ENCODE measurements at regions not wholly inside any gene's neighbourhood (a gene's known extent, or its start where the extent isn't known, plus 50 kb on each side); places are given as distances from the start of the nearest gene placed in this dataset.
"Not testable (repeated sequence)": the region's sequence is repeated elsewhere in the genome, so short reads cannot be mapped to it uniquely, and the experiment has no call there.

GRCh38 chr16:87160701-87161337, 156.4 kb downstream of the C16orf95 start:
- H3K36me3 Mint-ChIP-seq, result no peaks in the 10 kb centered on the region
- no peak overlapping the region for H3K27ac Mint-ChIP-seq
- no peaks in the 10 kb centered on the region for H3K9me3 Mint-ChIP-seq (ENCODE audit: low read depth)
- H3K27me3 Mint-ChIP-seq, result peaks cover 2% of the 10 kb centered on the region
- H3K4me1 Mint-ChIP-seq (ENCODE audit: low read depth), result no peaks in the 10 kb centered on the region
- H3K4me3 Mint-ChIP-seq, result no peak overlapping the region

DNA sequence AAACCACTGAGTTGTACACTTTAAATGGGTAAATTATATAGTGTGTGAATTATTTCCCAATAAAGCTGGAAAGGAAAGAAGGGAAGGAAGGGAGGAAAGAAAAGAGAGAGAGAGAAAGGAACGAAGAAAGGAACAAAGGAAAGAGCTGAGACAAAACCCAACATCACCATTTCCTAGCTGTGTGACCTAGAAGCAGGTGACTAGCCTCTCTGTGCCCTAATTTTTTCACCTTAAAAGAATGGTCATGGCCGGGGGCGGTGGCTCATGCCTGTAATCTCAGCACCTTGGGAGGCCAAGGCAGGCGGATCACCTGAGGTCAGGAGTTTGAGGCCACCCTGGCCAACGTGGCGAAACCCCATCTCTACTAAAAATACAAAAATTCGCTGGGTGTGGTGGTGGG, 155.8 kb downstream of the C16orf95 start:
- H3K27me3 Mint-ChIP-seq; H3K9me3 Mint-ChIP-seq (ENCODE audit: low read depth): not testable (repeated sequence)

GRCh38 chr16:87161822-87162676, 155.1 kb downstream of the C16orf95 start:
- Mint-ChIP-seq H3K27ac (peak overlapping the region; percentile 81), H3K4me3 (no peak overlapping the region), H3K36me3 (no peaks in the 10 kb centered on the region)

More for the DNA sequence above, 155.8 kb downstream of the C16orf95 start:
- not testable (repeated sequence) for H3K36me3 Mint-ChIP-seq; H3K4me1 Mint-ChIP-seq (ENCODE audit: low read depth); H3K4me3 Mint-ChIP-seq; H3K27ac Mint-ChIP-seq

GRCh38 chr16:87162799-87163198, 154.4 kb downstream of the C16orf95 start:
- H3K27ac Mint-ChIP-seq; H3K4me1 Mint-ChIP-seq (ENCODE audit: low read depth); H3K36me3 Mint-ChIP-seq; H3K27me3 Mint-ChIP-seq; H3K4me3 Mint-ChIP-seq; H3K9me3 Mint-ChIP-seq (ENCODE audit: low read depth): not testable (repeated sequence)

More at GRCh38 chr16:87161822-87162676, 155.1 kb downstream of the C16orf95 start:
- Mint-ChIP-seq H3K27me3 (peaks cover 2% of the 10 kb centered on the region), H3K9me3 (ENCODE audit: low read depth) (no peaks in the 10 kb centered on the region), H3K4me1 (ENCODE audit: low read depth) (no peaks in the 10 kb centered on the region)

GRCh38 chr16:87163637-87164036, 153.6 kb downstream of the C16orf95 start:
- Mint-ChIP-seq H3K36me3 (no peaks in the 10 kb centered on the region), H3K4me1 (ENCODE audit: low read depth) (no peaks in the 10 kb centered on the region), H3K27me3 (peaks cover 1% of the 10 kb centered on the region), H3K4me3 (no peak overlapping the region), H3K9me3 (ENCODE audit: low read depth) (peaks cover 3% of the 10 kb centered on the region), H3K27ac (no peak overlapping the region)

- Mint-ChIP-seq H3K4me1 (ENCODE audit: low read depth) (no peaks in the 10 kb centered on the region), H3K27ac (no peak overlapping the region), H3K4me3 (no peak overlapping the region), H3K27me3 (peaks cover 1% of the 10 kb centered on the region), H3K9me3 (ENCODE audit: low read depth) (peaks cover 3% of the 10 kb centered on the region), H3K36me3 (no peaks in the 10 kb centered on the region)
Observed at GRCh38 chr16:87165151-87165550, 152.0 kb downstream of the C16orf95 start.

DNA sequence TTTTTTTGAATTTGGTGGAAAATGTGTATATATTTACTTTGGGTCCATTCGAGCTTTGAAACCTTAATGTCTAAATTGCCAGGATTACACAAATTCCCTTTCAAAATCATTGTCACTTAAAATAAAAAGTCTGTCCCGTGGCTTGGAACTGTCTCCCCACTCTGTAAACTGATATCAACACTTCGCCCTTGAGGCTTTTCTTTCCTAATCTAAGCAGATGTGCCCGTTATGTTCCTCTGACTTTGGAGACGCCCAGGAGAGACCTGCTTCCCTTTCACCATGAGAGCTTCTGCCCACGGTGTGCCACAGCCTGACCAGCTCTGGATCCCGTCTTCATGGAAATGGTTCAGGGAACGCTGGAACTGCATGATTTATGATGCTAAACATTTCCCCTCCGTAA, 151.3 kb downstream of the C16orf95 start:
- no peaks in the 10 kb centered on the region for H3K36me3 Mint-ChIP-seq
- H3K27me3 Mint-ChIP-seq, result peaks cover 1% of the 10 kb centered on the region
- no peaks in the 10 kb centered on the region for H3K4me1 Mint-ChIP-seq (ENCODE audit: low read depth)
- no peak overlapping the region for H3K27ac Mint-ChIP-seq
- no peak overlapping the region for H3K4me3 Mint-ChIP-seq
- H3K9me3 Mint-ChIP-seq (ENCODE audit: low read depth), result peaks cover 3% of the 10 kb centered on the region

DNA sequence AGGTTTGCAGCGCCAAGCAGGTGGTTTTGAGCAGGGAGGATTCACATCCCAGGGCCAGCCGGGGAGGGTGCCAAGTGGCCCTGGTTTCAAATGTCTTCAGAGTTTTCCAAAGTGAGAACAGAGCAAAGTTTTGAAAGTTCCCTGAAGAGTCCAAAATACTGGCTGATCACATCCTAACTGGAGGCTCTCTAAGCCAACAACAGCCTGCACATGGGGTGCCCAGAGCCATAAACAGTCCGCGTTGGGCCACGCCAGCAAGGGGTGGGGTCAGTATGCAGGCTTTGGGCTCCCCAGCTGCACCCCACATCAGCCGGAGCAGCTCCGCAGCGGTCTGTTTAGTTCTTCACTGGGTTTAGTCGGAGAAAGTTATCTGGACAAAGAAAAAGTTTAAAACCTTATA, 150.9 kb downstream of the C16orf95 start:
- Mint-ChIP-seq H3K27ac (no peak overlapping the region), H3K27me3 (peaks cover 1% of the 10 kb centered on the region), H3K36me3 (no peaks in the 10 kb centered on the region), H3K9me3 (ENCODE audit: low read depth) (peaks cover 3% of the 10 kb centered on the region), H3K4me1 (ENCODE audit: low read depth) (no peaks in the 10 kb centered on the region), H3K4me3 (no peak overlapping the region)

GRCh38 chr16:87166934-87167333, 150.3 kb downstream of the C16orf95 start:
- peaks cover 1% of the 10 kb centered on the region for H3K27me3 Mint-ChIP-seq
- no peak overlapping the region for H3K27ac Mint-ChIP-seq
- no peaks in the 10 kb centered on the region for H3K4me1 Mint-ChIP-seq (ENCODE audit: low read depth)
- peaks cover 3% of the 10 kb centered on the region for H3K9me3 Mint-ChIP-seq (ENCODE audit: low read depth)
- no peak overlapping the region for H3K4me3 Mint-ChIP-seq
- no peaks in the 10 kb centered on the region for H3K36me3 Mint-ChIP-seq

- H3K27me3 Mint-ChIP-seq, result peaks cover 1% of the 10 kb centered on the region
- no peak overlapping the region for H3K27ac Mint-ChIP-seq
- H3K4me3 Mint-ChIP-seq, result no peak overlapping the region
- H3K4me1 Mint-ChIP-seq (ENCODE audit: low read depth), result no peaks in the 10 kb centered on the region
- no peaks in the 10 kb centered on the region for H3K36me3 Mint-ChIP-seq
- H3K9me3 Mint-ChIP-seq (ENCODE audit: low read depth), result peaks cover 3% of the 10 kb centered on the region
Observed at GRCh38 chr16:87169509-87169995, 147.6 kb downstream of the C16orf95 start.

DNA sequence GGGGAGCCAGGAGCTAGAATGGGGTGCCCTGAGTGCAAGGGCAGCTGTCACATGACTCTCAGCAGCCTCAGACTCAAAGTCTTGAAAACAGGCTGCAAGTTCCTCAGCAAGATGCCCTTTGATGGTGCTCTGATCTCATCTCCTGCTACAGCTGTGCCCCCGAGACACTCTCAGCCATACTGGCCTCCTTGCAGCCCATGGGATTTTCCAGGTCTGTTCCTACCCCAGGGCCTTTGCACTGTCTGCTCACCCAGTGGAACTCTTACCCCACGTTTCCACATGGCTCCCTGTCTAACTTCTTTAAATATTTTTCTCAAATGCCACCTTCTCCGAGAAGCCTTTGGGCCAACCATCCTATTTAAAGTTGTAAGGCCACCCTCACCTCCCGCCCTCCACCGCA, 146.9 kb downstream of the C16orf95 start:
- Mint-ChIP-seq H3K9me3 (ENCODE audit: low read depth) (peaks cover 3% of the 10 kb centered on the region), H3K4me3 (no peak overlapping the region), H3K4me1 (ENCODE audit: low read depth) (no peaks in the 10 kb centered on the region), H3K27ac (no peak overlapping the region), H3K27me3 (peaks cover 1% of the 10 kb centered on the region), H3K36me3 (no peaks in the 10 kb centered on the region)

DNA sequence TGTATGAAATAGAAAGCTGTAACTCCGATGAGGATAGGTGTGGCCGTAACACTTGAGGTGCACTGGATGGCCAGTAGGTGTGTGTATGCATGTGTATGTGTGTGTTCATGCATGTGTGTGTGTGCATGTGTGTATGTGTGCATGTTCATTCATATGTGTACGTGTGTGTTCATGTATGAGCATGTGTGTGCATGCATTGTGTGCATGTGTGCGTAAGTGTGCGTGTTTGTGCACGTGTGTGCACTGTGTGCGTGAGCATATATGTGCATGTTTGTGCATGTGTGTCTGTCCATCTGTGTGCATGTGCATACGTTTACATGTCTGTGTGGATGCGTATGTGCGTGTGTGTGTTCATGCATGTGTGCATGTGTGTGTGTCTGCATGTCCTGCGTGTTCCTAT, 145.5 kb downstream of the C16orf95 start:
- H3K27ac Mint-ChIP-seq, result no peak overlapping the region
- H3K4me3 Mint-ChIP-seq, result no peak overlapping the region
- H3K27me3 Mint-ChIP-seq, result peaks cover 1% of the 10 kb centered on the region
- H3K9me3 Mint-ChIP-seq (ENCODE audit: low read depth), result peaks cover 3% of the 10 kb centered on the region
- H3K4me1 Mint-ChIP-seq (ENCODE audit: low read depth), result no peaks in the 10 kb centered on the region
- H3K36me3 Mint-ChIP-seq, result no peaks in the 10 kb centered on the region

- no peak overlapping the region for H3K27ac Mint-ChIP-seq
- H3K4me3 Mint-ChIP-seq, result no peak overlapping the region
- H3K9me3 Mint-ChIP-seq (ENCODE audit: low read depth), result peaks cover 3% of the 10 kb centered on the region
- H3K27me3 Mint-ChIP-seq, result peaks cover 1% of the 10 kb centered on the region
- H3K4me1 Mint-ChIP-seq (ENCODE audit: low read depth), result no peaks in the 10 kb centered on the region
- no peaks in the 10 kb centered on the region for H3K36me3 Mint-ChIP-seq
Observed at GRCh38 chr16:87172632-87173031, 144.6 kb downstream of the C16orf95 start.

GRCh38 chr16:87173294-87173893, 143.8 kb downstream of the C16orf95 start:
- H3K4me1 Mint-ChIP-seq (ENCODE audit: low read depth), result no peaks in the 10 kb centered on the region
- H3K36me3 Mint-ChIP-seq, result no peaks in the 10 kb centered on the region
- H3K27ac Mint-ChIP-seq, result no peak overlapping the region
- H3K27me3 Mint-ChIP-seq, result peaks cover 3% of the 10 kb centered on the region
- H3K4me3 Mint-ChIP-seq, result no peak overlapping the region
- no peaks in the 10 kb centered on the region for H3K9me3 Mint-ChIP-seq (ENCODE audit: low read depth)

GRCh38 chr16:87174061-87174460, 143.1 kb downstream of the C16orf95 start:
- Mint-ChIP-seq H3K9me3 (ENCODE audit: low read depth) (no peaks in the 10 kb centered on the region), H3K27me3 (peaks cover 3% of the 10 kb centered on the region), H3K4me3 (no peak overlapping the region), H3K4me1 (ENCODE audit: low read depth) (no peaks in the 10 kb centered on the region), H3K27ac (no peak overlapping the region), H3K36me3 (no peaks in the 10 kb centered on the region)
